GM19324 (cell line): ENCODE measurements at regions not wholly inside any gene's neighbourhood (a gene's known extent, or its start where the extent isn't known, plus 50 kb on each side); places are given as distances from the start of the nearest gene placed in this dataset.
"Not testable (repeated sequence)": the region's sequence is repeated elsewhere in the genome, so short reads cannot be mapped to it uniquely, and the experiment has no call there.

ENCODE experiments used
- ATAC-seq: cut with Tn5 transposase; IDR thresholded peaks from one replicate; pipeline ENCODE4 v1.9.1; 2021; ENCODE audit warnings: mild to moderate bottlenecking, moderate library complexity; ENCODE audit not compliant: unreplicated experiment, low FRiP score

GRCh38 chr4:138643827-138644226 lies 371.8 kb upstream of the NOCT start:
- no peak for ATAC-seq

- ATAC-seq = no peak
These were observed 376.4 kb upstream of the NOCT start for GRCh38 chr4:138639018-138639741.

GRCh38 chr4:138636781-138637180 lies 378.8 kb upstream of the NOCT start:
- ATAC-seq = no peak

- no peak for ATAC-seq
These were observed 380.7 kb upstream of the NOCT start for GRCh38 chr4:138634915-138635314.

- no peak for ATAC-seq
These were observed 382.0 kb upstream of the NOCT start for GRCh38 chr4:138633580-138633904.

GRCh38 chr4:138632856-138633579 lies 382.6 kb upstream of the NOCT start:
- no peak for ATAC-seq

GRCh38 chr4:138630666-138631065 lies 384.9 kb upstream of the NOCT start:
- ATAC-seq = no peak

GRCh38 chr4:138629669-138630068 lies 385.9 kb upstream of the NOCT start:
- ATAC-seq = no peak

- no peak for ATAC-seq
These were observed 384.9 kb upstream of the SLC7A11 start for GRCh38 chr4:138627096-138627495.

GRCh38 chr4:138622362-138622761 lies 380.2 kb upstream of the SLC7A11 start:
- not testable (repeated sequence) for ATAC-seq

GRCh38 chr4:138616775-138617174 lies 374.6 kb upstream of the SLC7A11 start:
- no peak for ATAC-seq

- no peak for ATAC-seq
These were observed 372.4 kb upstream of the SLC7A11 start for GRCh38 chr4:138614398-138615142.

- no peak for ATAC-seq
These were observed 370.3 kb upstream of the SLC7A11 start for GRCh38 chr4:138612428-138612827.

GRCh38 chr4:138611721-138612120 lies 369.6 kb upstream of the SLC7A11 start:
- no peak for ATAC-seq

GRCh38 chr4:138611017-138611416 lies 368.9 kb upstream of the SLC7A11 start:
- ATAC-seq = no peak

- no peak for ATAC-seq
These were observed 367.8 kb upstream of the SLC7A11 start for GRCh38 chr4:138609943-138610350.

GRCh38 chr4:138604556-138604955 lies 362.4 kb upstream of the SLC7A11 start:
- ATAC-seq = no peak

GRCh38 chr4:138602664-138603063 lies 360.5 kb upstream of the SLC7A11 start:
- ATAC-seq = no peak

GRCh38 chr4:138599965-138600364 lies 357.8 kb upstream of the SLC7A11 start:
- no peak for ATAC-seq

GRCh38 chr4:138598226-138598625 lies 356.1 kb upstream of the SLC7A11 start:
- no peak for ATAC-seq

GRCh38 chr4:138596896-138597295 lies 354.7 kb upstream of the SLC7A11 start:
- ATAC-seq = no peak
